Pons (tissue), 1 donor: ENCODE measurements at regions not wholly inside any gene's neighbourhood (a gene's known extent, or its start where the extent isn't known, plus 50 kb on each side); places are given as distances from the start of the nearest gene placed in this dataset.

Experiments
- DNase-seq: peaks from one replicate; pipeline ENCODE4 v3.0.0-alpha.2; 2016; ENCODE audit warnings: low spot score

GRCh38 chr6:54440549-54440948 lies 132.3 kb downstream of the TINAG start:
- no peak for DNase-seq

- DNase-seq: no peak
Observed at GRCh38 chr6:54441020-54441419, 132.8 kb downstream of the TINAG start.

- DNase-seq: no peak
Observed at GRCh38 chr6:54441687-54442248, 133.5 kb downstream of the TINAG start.

- no peak for DNase-seq
Observed at GRCh38 chr6:54445207-54445606, 137.0 kb downstream of the TINAG start.

GRCh38 chr6:54448617-54449016 lies 140.4 kb downstream of the TINAG start:
- DNase-seq: no peak

GRCh38 chr6:54451516-54451915 lies 143.3 kb downstream of the TINAG start:
- no peak for DNase-seq

GRCh38 chr6:54463354-54464024 lies 155.2 kb downstream of the TINAG start:
- DNase-seq: no peak

- no peak for DNase-seq
Observed at GRCh38 chr6:54465649-54466300, 157.5 kb downstream of the TINAG start.

GRCh38 chr6:54467384-54467783 lies 159.1 kb downstream of the TINAG start:
- DNase-seq: no peak

- DNase-seq: no peak
Observed at GRCh38 chr6:54473328-54473727, 165.1 kb downstream of the TINAG start.

- no peak for DNase-seq
Observed at GRCh38 chr6:54474898-54475297, 166.7 kb downstream of the TINAG start.

- DNase-seq: no peak
Observed at GRCh38 chr6:54481091-54481490, 172.8 kb downstream of the TINAG start.

GRCh38 chr6:54491431-54491830 lies 183.2 kb downstream of the TINAG start:
- DNase-seq: no peak

GRCh38 chr6:54493138-54493537 lies 184.9 kb downstream of the TINAG start:
- no peak for DNase-seq

GRCh38 chr6:54503144-54503543 lies 194.9 kb downstream of the TINAG start:
- DNase-seq: no peak

GRCh38 chr6:54515013-54515412 lies 206.8 kb downstream of the TINAG start:
- DNase-seq: peak; percentile 7

- no peak for DNase-seq
Observed at GRCh38 chr6:54515713-54516112, 207.5 kb downstream of the TINAG start.

GRCh38 chr6:54516321-54516720 lies 208.1 kb downstream of the TINAG start:
- no peak for DNase-seq

- no peak for DNase-seq
Observed at GRCh38 chr6:54519161-54519560, 210.9 kb downstream of the TINAG start.

- DNase-seq: no peak
Observed at GRCh38 chr6:54525731-54526130, 217.5 kb downstream of the TINAG start.

GRCh38 chr6:54533567-54533966 lies 225.3 kb downstream of the TINAG start:
- DNase-seq: no peak

GRCh38 chr6:54535568-54535967 lies 227.3 kb downstream of the TINAG start:
- DNase-seq: no peak

- no peak for DNase-seq
Observed at GRCh38 chr6:54541541-54541940, 233.3 kb downstream of the TINAG start.

GRCh38 chr6:54559136-54559535 lies 250.9 kb downstream of the TINAG start:
- no peak for DNase-seq
